Mesothelial cell of epicardium (in vitro differentiated cells): ENCODE measurements at regions not wholly inside any gene's neighbourhood (a gene's known extent, or its start where the extent isn't known, plus 50 kb on each side); places are given as distances from the start of the nearest gene placed in this dataset.

Experiments
- DNase-seq, 2 experiments: peaks; one replicate each; pipeline ENCODE4 v3.0.0; 2021; ENCODE audit warnings: low spot score in 2 of 2; ENCODE audit not compliant: unreplicated experiment in 2 of 2
- H3K27ac Mint-ChIP-seq: 2 replicates; pipeline ENCODE4 v1.8.0; 2021; ENCODE audit warnings: mixed read lengths
- H3K27me3 Mint-ChIP-seq: 2 replicates; pipeline ENCODE4 v1.8.0; 2021; ENCODE audit warnings: low read depth, mixed read lengths
- H3K36me3 Mint-ChIP-seq: 2 replicates; pipeline ENCODE4 v1.8.0; 2021; ENCODE audit warnings: mixed read lengths
- H3K4me1 Mint-ChIP-seq: 2 replicates; pipeline ENCODE4 v1.8.0; 2021; ENCODE audit warnings: mixed read lengths
- H3K4me3 Mint-ChIP-seq: 2 replicates; pipeline ENCODE4 v1.8.0; 2021; ENCODE audit warnings: mild to moderate bottlenecking, moderate library complexity, mixed read lengths
- H3K9me3 Mint-ChIP-seq: 2 replicates; pipeline ENCODE4 v1.8.0; 2021; ENCODE audit warnings: mixed read lengths
- TF ChIP-seq, protein P1 (sequence below): fragments of 200-600 bp; sonication (generic); IDR thresholded peaks from one replicate; pipeline ENCODE4 v1.5.0; 2021; ENCODE audit warnings: antibody characterized with exemption; ENCODE audit not compliant: unreplicated experiment

DNA sequence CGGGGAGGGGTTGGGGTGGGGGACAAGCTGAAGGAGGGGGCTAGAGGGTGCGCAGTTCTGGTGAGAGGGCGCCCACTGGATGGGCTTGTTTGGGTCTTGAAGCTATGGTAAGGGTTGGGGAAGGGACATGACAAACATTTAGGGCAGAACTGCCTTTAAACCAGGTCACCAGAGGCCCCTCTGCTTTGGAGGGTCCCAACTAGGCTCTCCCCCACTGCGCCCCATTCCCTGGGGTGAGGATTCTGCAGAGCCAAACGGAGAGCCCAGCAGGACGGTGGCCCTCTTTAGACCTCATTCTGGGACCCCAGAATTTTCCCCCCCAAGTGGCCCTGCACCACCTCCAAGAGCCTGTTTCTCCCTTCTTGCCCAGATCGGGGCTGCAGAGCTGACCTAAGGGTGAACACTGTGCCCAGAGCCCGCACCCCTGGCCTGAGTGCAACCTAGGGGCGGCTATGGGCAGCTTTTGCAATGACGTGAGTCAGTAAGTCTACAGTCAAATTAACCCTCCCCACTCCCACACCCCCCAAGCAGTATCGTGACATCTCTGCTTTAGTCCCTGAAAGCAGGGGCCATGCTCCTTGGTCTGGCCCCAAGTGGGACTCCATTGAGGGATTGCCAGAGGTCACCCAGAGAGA, 593.8 kb downstream of the MATN1 start:
- peaks cover 77% of the 10 kb centered on the region for H3K27me3 Mint-ChIP-seq
- H3K27ac Mint-ChIP-seq: no peak overlapping the region
- TF ChIP-seq, protein P1, sequence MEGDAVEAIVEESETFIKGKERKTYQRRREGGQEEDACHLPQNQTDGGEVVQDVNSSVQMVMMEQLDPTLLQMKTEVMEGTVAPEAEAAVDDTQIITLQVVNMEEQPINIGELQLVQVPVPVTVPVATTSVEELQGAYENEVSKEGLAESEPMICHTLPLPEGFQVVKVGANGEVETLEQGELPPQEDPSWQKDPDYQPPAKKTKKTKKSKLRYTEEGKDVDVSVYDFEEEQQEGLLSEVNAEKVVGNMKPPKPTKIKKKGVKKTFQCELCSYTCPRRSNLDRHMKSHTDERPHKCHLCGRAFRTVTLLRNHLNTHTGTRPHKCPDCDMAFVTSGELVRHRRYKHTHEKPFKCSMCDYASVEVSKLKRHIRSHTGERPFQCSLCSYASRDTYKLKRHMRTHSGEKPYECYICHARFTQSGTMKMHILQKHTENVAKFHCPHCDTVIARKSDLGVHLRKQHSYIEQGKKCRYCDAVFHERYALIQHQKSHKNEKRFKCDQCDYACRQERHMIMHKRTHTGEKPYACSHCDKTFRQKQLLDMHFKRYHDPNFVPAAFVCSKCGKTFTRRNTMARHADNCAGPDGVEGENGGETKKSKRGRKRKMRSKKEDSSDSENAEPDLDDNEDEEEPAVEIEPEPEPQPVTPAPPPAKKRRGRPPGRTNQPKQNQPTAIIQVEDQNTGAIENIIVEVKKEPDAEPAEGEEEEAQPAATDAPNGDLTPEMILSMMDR: no peak
- DNase-seq: no peak
- H3K9me3 Mint-ChIP-seq: no peaks in the 10 kb centered on the region
- H3K4me1 Mint-ChIP-seq: peaks cover 9% of the 10 kb centered on the region
- H3K4me3 Mint-ChIP-seq: no peak overlapping the region
- H3K36me3 Mint-ChIP-seq: no peaks in the 10 kb centered on the region

DNA sequence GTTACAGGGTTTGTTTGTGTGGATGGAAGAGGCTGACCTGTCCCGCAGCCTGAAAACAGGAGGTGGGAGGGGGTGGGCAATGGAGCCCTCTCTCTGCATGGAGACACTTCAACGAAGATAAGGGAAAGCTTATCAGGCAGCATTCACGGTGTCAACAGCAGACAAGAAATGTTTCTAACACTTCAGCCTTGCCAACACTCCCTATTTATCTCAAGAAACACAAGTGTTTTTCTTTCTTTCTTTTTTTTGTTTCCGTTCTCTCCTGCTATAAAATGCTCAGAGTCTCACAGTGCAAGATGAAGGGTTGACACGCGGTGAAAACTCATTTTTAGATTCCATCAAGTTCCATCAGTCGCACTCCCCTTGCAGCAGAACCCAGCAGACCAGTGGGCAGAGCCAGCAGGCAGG, 594.4 kb downstream of the MATN1 start:
- no peak overlapping the region for H3K27ac Mint-ChIP-seq
- peaks cover 76% of the 10 kb centered on the region for H3K27me3 Mint-ChIP-seq
- H3K9me3 Mint-ChIP-seq: no peaks in the 10 kb centered on the region
- no peak for DNase-seq
- TF ChIP-seq, protein P1: no peak
- H3K4me3 Mint-ChIP-seq: no peak overlapping the region
- H3K4me1 Mint-ChIP-seq: peaks cover 9% of the 10 kb centered on the region
- no peaks in the 10 kb centered on the region for H3K36me3 Mint-ChIP-seq

DNA sequence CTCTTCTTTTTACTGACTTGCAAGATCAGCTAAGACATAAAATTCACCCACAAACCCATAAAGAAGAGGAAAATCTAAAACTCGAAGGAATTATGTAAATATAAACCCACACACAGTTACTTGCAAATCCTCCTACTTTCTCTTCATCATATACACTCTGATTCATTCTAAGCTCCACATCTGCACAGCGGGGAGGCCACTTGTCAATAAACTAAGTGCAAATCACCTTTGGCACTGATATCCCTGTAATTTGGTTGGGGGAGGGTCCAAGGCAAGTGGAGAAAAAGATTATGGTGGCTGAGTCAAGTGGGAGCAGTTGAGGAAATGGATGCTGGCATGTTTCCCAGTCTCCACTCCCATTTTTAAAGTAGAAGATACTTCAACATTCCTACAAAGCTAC, 596.5 kb downstream of the MATN1 start:
- Mint-ChIP-seq H3K27ac (no peak overlapping the region), H3K27me3 (peaks cover 75% of the 10 kb centered on the region), H3K9me3 (no peaks in the 10 kb centered on the region), H3K4me3 (no peak overlapping the region), H3K4me1 (peaks cover 9% of the 10 kb centered on the region), H3K36me3 (no peaks in the 10 kb centered on the region)
- TF ChIP-seq, protein P1: no peak
- DNase-seq: no peak

DNA sequence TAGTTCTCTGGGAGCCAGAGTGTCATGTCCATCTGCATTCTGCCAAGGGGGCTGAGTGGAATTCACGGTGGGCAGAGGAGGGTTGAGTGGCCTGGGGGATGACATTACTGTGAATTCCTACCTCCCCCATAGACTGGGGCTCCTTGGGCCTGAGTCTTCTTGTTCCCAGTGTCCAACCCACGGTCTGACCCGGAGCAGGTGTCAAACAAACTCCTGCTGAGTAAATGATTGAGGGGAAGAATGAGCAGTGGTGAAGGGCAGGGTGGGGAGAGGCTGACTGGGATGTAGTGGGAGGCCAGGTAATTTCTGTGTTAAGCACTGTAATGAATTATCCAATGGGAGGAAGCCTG, 597.6 kb downstream of the MATN1 start:
- no peak overlapping the region for H3K27ac Mint-ChIP-seq
- peaks cover 74% of the 10 kb centered on the region for H3K27me3 Mint-ChIP-seq
- DNase-seq: no peak
- no peaks in the 10 kb centered on the region for H3K36me3 Mint-ChIP-seq
- TF ChIP-seq, protein P1: no peak
- no peaks in the 10 kb centered on the region for H3K9me3 Mint-ChIP-seq
- H3K4me3 Mint-ChIP-seq: no peak overlapping the region
- peaks cover 9% of the 10 kb centered on the region for H3K4me1 Mint-ChIP-seq

DNA sequence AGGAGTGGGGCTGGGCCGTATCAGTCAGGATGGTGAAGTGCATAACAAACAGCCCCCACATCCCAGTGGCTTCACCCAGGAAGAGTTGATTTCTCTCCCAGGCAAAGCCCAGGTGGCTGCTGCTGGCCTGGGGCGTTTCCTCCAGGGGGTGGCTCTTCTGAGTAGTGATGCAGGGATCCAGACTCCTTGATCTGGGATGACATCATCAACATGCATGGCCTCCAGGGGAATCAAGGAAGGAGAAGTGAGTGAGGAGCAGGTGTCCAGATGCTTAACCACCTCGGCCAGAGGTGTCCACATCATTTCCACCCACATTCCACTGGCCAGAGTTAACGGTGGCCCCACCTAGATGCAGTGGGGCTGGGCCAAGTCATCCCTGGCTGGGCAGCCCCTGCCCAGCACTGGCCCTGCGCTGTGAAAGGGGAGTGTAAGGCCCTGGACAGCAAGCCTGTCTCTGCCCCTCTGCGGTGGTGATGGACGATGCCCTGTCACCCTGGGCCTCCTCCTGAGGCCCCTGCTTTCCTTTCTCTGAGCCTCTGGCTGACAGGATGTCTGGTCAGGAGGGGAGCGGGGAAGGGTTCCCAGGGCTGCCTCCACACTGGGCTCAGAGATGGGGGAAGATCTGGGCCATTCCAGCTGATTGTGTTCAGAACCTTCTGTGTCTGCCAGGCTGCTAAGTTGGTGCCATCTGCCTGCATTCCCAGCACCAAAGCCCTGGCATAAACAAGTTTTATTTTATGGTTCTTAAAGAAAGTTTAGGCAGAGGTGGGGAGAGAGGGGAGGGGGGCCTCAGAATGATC, 598.2 kb downstream of the MATN1 start:
- DNase-seq: no peak
- H3K4me1 Mint-ChIP-seq: peaks cover 9% of the 10 kb centered on the region
- H3K36me3 Mint-ChIP-seq: no peaks in the 10 kb centered on the region
- H3K4me3 Mint-ChIP-seq: no peak overlapping the region
- TF ChIP-seq, protein P1: no peak
- no peaks in the 10 kb centered on the region for H3K9me3 Mint-ChIP-seq
- peaks cover 74% of the 10 kb centered on the region for H3K27me3 Mint-ChIP-seq
- no peak overlapping the region for H3K27ac Mint-ChIP-seq
